HepG2 (cell line): ENCODE measurements at regions not wholly inside any gene's neighbourhood (a gene's known extent, or its start where the extent isn't known, plus 50 kb on each side); places are given as distances from the start of the nearest gene placed in this dataset.

ENCODE experiments used
- ATAC-seq: fragments of 200-7000 bp; cut with Tn5 transposase; 3 replicates; pipeline ENCODE4 v1.9.1; 2020; ENCODE audit warnings: mild to moderate bottlenecking, moderate library complexity
- BruUV-seq: library from RNA; stranded (reverse); fragments of 400-500 nt; replicated peaks from 2 replicates; lab custom pipeline; 2021; lab: Mats Ljungman, UMichigan
- CTCF ChIA-PET: fragments of 300-600 bp; formaldehyde crosslinking; extraction: SDS; loops from one replicate; lab custom pipeline; 2021; ENCODE audit warnings: low total read pairs, inconsistent platforms, low intra/inter-chr PET ratio; lab: Yijun Ruan, JAX
- POLR2A ChIA-PET: fragments of 350-600 bp; sonication (Branson Sonifier 250); formaldehyde crosslinking; loops from one replicate; lab custom pipeline; 2020; ENCODE audit warnings: antibody characterized with exemption, inconsistent platforms; lab: Yijun Ruan, JAX
- DNase-seq: peaks from one replicate; pipeline ENCODE4 v3.0.0-alpha.2; 2015; ENCODE audit warnings: low spot score
- FAIRE-seq: peaks from 3 replicates; lab custom pipeline; 2011; peaks lifted over from hg19 to GRCh38; lab: Jason Lieb, UNC
- H2AFZ ChIP-seq: one replicate; pipeline ENCODE4 v1.6.1; 2011; ENCODE audit warnings: low read length, inconsistent platforms
- H3K27ac ChIP-seq: fragments of 300-600 bp; 3 replicates; pipeline ENCODE4 v1.8.0; 2011; ENCODE audit warnings: mixed run types, mild to moderate bottlenecking, mixed read lengths, low read length, inconsistent platforms; ENCODE audit not compliant: insufficient read depth; ENCODE audit errors: extremely low read length
- H3K27me3 ChIP-seq, 2 experiments: fragments of 200-600 bp in 1 of 2; 2 replicates in 1 of 2; 3 replicates in 1 of 2; pipeline versions ENCODE4 v1.6.0 to v1.8.0; 2011; ENCODE audit warnings: low read length in 2 of 2, mild to moderate bottlenecking in 2 of 2, moderate library complexity in 2 of 2, inconsistent platforms in 1 of 2; ENCODE audit not compliant: insufficient read depth in 2 of 2, control insufficient read depth in 1 of 2
- H3K36me3 ChIP-seq, 2 experiments: fragments of 200-600 bp in 1 of 2; replicated peaks in 1 of 2; 2 replicates in 1 of 2; 3 replicates in 1 of 2; pipeline versions ENCODE4 v1.5.1 to v1.8.0; 2011; ENCODE audit warnings: low read length in 2 of 2, inconsistent platforms in 1 of 2; ENCODE audit not compliant: insufficient read depth in 2 of 2, control insufficient read depth in 1 of 2
- H3K4me1 ChIP-seq: 2 replicates; pipeline ENCODE4 v1.5.1; 2012; ENCODE audit warnings: low read length, inconsistent platforms; ENCODE audit not compliant: insufficient read depth
- H3K4me2 ChIP-seq: 2 replicates; pipeline ENCODE4 v1.6.0; 2011; ENCODE audit warnings: low read depth, low read length, inconsistent platforms
- H3K4me3 ChIP-seq, 3 experiments: fragments of 200-600 bp in 1 of 3; sonication (generic), shearing (Covaris generic) in 1 of 3; replicated peaks in 1 of 3; 2 replicates each; pipeline ENCODE4 v1.5.1; 2011 to 2016; ENCODE audit warnings: low read length in 3 of 3, inconsistent platforms in 2 of 3, low read depth in 2 of 3, mild to moderate bottlenecking in 2 of 3, control low read depth in 1 of 3, mixed read lengths in 1 of 3; ENCODE audit not compliant: insufficient read depth in 1 of 3
- H3K79me2 ChIP-seq: one replicate; pipeline ENCODE4 v1.6.1; 2011; ENCODE audit warnings: low read length, inconsistent platforms; ENCODE audit not compliant: insufficient read depth
- H3K9ac ChIP-seq: 2 replicates; pipeline ENCODE4 v1.6.0; 2011; ENCODE audit warnings: mild to moderate bottlenecking, low read depth, low read length, inconsistent platforms; ENCODE audit not compliant: insufficient read depth
- H3K9me3 ChIP-seq: 2 replicates; pipeline ENCODE4 v1.5.1; 2012; ENCODE audit warnings: mild to moderate bottlenecking, low read length
- H4K20me1 ChIP-seq: 2 replicates; pipeline ENCODE4 v1.6.0; 2011; ENCODE audit warnings: inconsistent platforms, mild to moderate bottlenecking, low read length, moderate library complexity; ENCODE audit not compliant: insufficient read depth
- SALL2 ChIP-seq: sonication (generic); formaldehyde crosslinking; IDR thresholded peaks from 2 replicates; pipeline ENCODE4 v1.8.1; 2023; ENCODE audit warnings: mild to moderate bottlenecking, missing genetic modification reagents, inconsistent platforms
- SMAD1 ChIP-seq: sonication (generic); formaldehyde crosslinking; IDR thresholded peaks from 2 replicates; pipeline ENCODE4 v1.4.0; 2020; ENCODE audit warnings: missing genetic modification reagents, low read depth, mild to moderate bottlenecking, borderline replicate concordance
- ZNF350 ChIP-seq: sonication (generic); formaldehyde crosslinking; IDR thresholded peaks from 2 replicates; pipeline ENCODE4 v1.4.0; 2020; ENCODE audit warnings: mild to moderate bottlenecking, low read depth, missing genetic modification reagents, borderline replicate concordance
- WGBS: methylation state at CpG from one replicate; pipeline ENCODE4 v1.1.6; 2017; ENCODE audit warnings: low lambda C conversion rate; 5-methylcytosine and 5-hydroxymethylcytosine counted together
- in situ Hi-C: cut with HindIII; loops from 2 replicates; pipeline ENCODE4 v1.10.0; 2017; ENCODE audit warnings: low pct_unique_long_range_greater_than_20kb; ENCODE audit not compliant: extremely low pct_ligation_motif_present
- intact Hi-C: fragments of 100-400 bp; cut with micrococcal nuclease; formaldehyde crosslinking; loops from one replicate; pipeline ENCODE4 v1.10.0; 2022; ENCODE audit not compliant: unreplicated experiment
- TF ChIP-seq, protein P1 (sequence below): sonication (generic); formaldehyde crosslinking; IDR thresholded peaks from 2 replicates; pipeline ENCODE4 v1.4.0; 2020; ENCODE audit warnings: missing genetic modification reagents, borderline replicate concordance

- TF ChIP-seq SMAD1 (CRISPR knock-in tag) (no peak), ZNF350 (no peak), SALL2 (no peak)
These were observed 126.2 kb upstream of the WSCD1 start (continued) for GRCh38 chr17:5943982-5944381.

- Histone ChIP-seq H3K27me3 (no peaks in the 10 kb centered on the region; a peak in 2 of 5 replicates), H3K36me3 (no peaks in the 10 kb centered on the region), H3K79me2 (no peaks in the 10 kb centered on the region)
These were observed 122.4 kb upstream of the WSCD1 start for GRCh38 chr17:5947701-5948180.

More at GRCh38 chr17:5947701-5948180, 122.4 kb upstream of the WSCD1 start:
- intact Hi-C loops = no loop called here
- Histone ChIP-seq H3K4me3 (no peak overlapping the region), H3K4me2 (no peak overlapping the region), H2AFZ (no peak overlapping the region), H3K9ac (no peak overlapping the region), H4K20me1 (no peaks in the 10 kb centered on the region), H3K4me1 (no peaks in the 10 kb centered on the region), H3K9me3 (no peaks in the 10 kb centered on the region), H3K27ac (no peak overlapping the region)
- in situ Hi-C loops = no loop called here
- 42% methylated on average over 2 of the region's 2 CpGs for WGBS
- POLR2A ChIA-PET = no interaction called here
- FAIRE-seq = no peak
- CTCF ChIA-PET = no interaction called here
- BruUV-seq = no TSS peak
- TF ChIP-seq, protein P1, sequence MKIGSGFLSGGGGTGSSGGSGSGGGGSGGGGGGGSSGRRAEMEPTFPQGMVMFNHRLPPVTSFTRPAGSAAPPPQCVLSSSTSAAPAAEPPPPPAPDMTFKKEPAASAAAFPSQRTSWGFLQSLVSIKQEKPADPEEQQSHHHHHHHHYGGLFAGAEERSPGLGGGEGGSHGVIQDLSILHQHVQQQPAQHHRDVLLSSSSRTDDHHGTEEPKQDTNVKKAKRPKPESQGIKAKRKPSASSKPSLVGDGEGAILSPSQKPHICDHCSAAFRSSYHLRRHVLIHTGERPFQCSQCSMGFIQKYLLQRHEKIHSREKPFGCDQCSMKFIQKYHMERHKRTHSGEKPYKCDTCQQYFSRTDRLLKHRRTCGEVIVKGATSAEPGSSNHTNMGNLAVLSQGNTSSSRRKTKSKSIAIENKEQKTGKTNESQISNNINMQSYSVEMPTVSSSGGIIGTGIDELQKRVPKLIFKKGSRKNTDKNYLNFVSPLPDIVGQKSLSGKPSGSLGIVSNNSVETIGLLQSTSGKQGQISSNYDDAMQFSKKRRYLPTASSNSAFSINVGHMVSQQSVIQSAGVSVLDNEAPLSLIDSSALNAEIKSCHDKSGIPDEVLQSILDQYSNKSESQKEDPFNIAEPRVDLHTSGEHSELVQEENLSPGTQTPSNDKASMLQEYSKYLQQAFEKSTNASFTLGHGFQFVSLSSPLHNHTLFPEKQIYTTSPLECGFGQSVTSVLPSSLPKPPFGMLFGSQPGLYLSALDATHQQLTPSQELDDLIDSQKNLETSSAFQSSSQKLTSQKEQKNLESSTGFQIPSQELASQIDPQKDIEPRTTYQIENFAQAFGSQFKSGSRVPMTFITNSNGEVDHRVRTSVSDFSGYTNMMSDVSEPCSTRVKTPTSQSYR (CRISPR knock-in tag) = no peak
- no peak for DNase-seq
- no peak for ATAC-seq
